GM21381 (cell line): ENCODE measurements at regions not wholly inside any gene's neighbourhood (a gene's known extent, or its start where the extent isn't known, plus 50 kb on each side); places are given as distances from the start of the nearest gene placed in this dataset.

ENCODE experiments used
- ATAC-seq: cut with Tn5 transposase; IDR thresholded peaks from one replicate; pipeline ENCODE4 v1.9.1; 2021; ENCODE audit warnings: mild to moderate bottlenecking, moderate library complexity; ENCODE audit not compliant: unreplicated experiment

- ATAC-seq = no peak
These were observed 412.7 kb upstream of the SEL1L start for GRCh38 chr14:81946375-81946774.

GRCh38 chr14:81946834-81947798, 413.5 kb upstream of the SEL1L start:
- no peak for ATAC-seq

GRCh38 chr14:81952917-81953316, 419.3 kb upstream of the SEL1L start:
- ATAC-seq = no peak

GRCh38 chr14:81953419-81953818, 419.8 kb upstream of the SEL1L start:
- no peak for ATAC-seq

GRCh38 chr14:81955123-81955522, 421.5 kb upstream of the SEL1L start:
- no peak for ATAC-seq

- ATAC-seq = no peak
These were observed 427.1 kb upstream of the SEL1L start for GRCh38 chr14:81960781-81961180.

- no peak for ATAC-seq
These were observed 430.2 kb upstream of the SEL1L start for GRCh38 chr14:81963846-81964245.

GRCh38 chr14:81970307-81970706, 436.7 kb upstream of the SEL1L start:
- no peak for ATAC-seq

- ATAC-seq = no peak
These were observed 438.3 kb upstream of the SEL1L start for GRCh38 chr14:81971911-81972310.

- no peak for ATAC-seq
These were observed 438.9 kb upstream of the SEL1L start for GRCh38 chr14:81972601-81973000.

- ATAC-seq = no peak
These were observed 440.9 kb upstream of the SEL1L start for GRCh38 chr14:81974543-81974942.

- ATAC-seq = no peak
These were observed 447.1 kb upstream of the SEL1L start for GRCh38 chr14:81980601-81981306.

GRCh38 chr14:81981307-81981675, 447.6 kb upstream of the SEL1L start:
- no peak for ATAC-seq

- ATAC-seq = no peak
These were observed 448.4 kb upstream of the SEL1L start for GRCh38 chr14:81982046-81982445.

GRCh38 chr14:81986005-81986404, 452.4 kb upstream of the SEL1L start:
- ATAC-seq = no peak

- no peak for ATAC-seq
These were observed 455.6 kb upstream of the SEL1L start for GRCh38 chr14:81989211-81989610.

GRCh38 chr14:81990312-81990761, 456.7 kb upstream of the SEL1L start:
- ATAC-seq = no peak

- no peak for ATAC-seq
These were observed 458.3 kb upstream of the SEL1L start for GRCh38 chr14:81991998-81992397.

GRCh38 chr14:81993432-81993831, 459.8 kb upstream of the SEL1L start:
- ATAC-seq = no peak

- ATAC-seq = no peak
These were observed 469.8 kb upstream of the SEL1L start for GRCh38 chr14:82003426-82003825.

GRCh38 chr14:82009076-82009475, 475.4 kb upstream of the SEL1L start:
- no peak for ATAC-seq

GRCh38 chr14:82009993-82010392, 476.3 kb upstream of the SEL1L start:
- no peak for ATAC-seq
